ENCODE measurements at regions not wholly inside any gene's neighbourhood (a gene's known extent, or its start where the extent isn't known, plus 50 kb on each side); places are given as distances from the start of the nearest gene placed in this dataset.

- TF ChIP-seq, protein P1, sequence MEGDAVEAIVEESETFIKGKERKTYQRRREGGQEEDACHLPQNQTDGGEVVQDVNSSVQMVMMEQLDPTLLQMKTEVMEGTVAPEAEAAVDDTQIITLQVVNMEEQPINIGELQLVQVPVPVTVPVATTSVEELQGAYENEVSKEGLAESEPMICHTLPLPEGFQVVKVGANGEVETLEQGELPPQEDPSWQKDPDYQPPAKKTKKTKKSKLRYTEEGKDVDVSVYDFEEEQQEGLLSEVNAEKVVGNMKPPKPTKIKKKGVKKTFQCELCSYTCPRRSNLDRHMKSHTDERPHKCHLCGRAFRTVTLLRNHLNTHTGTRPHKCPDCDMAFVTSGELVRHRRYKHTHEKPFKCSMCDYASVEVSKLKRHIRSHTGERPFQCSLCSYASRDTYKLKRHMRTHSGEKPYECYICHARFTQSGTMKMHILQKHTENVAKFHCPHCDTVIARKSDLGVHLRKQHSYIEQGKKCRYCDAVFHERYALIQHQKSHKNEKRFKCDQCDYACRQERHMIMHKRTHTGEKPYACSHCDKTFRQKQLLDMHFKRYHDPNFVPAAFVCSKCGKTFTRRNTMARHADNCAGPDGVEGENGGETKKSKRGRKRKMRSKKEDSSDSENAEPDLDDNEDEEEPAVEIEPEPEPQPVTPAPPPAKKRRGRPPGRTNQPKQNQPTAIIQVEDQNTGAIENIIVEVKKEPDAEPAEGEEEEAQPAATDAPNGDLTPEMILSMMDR (IDR thresholded peaks at IDR 0.05; ENCODE audit: extremely low read depth in 1 of 2, insufficient read depth in 1 of 2, low read depth in 1 of 2, low read length in 2 of 2): no peak
- no peak for TF ChIP-seq EZH2 (IDR thresholded peaks at IDR 0.05; ENCODE audit: borderline replicate concordance, low read depth, low read length, severe bottlenecking)
- TF ChIP-seq POLR2AphosphoS5 (IDR thresholded peaks at IDR 0.05; ENCODE audit: insufficient read depth, low read depth, low read length): no peak
Measured at GRCh38 chr20:40583205-40583604, 105.8 kb downstream of the MAFB start.
